WTC11 (cell line): ENCODE measurements at regions not wholly inside any gene's neighbourhood (a gene's known extent, or its start where the extent isn't known, plus 50 kb on each side); places are given as distances from the start of the nearest gene placed in this dataset.

Source experiments
- ATAC-seq: fragments of 200-7000 bp; cut with Tn5 transposase; 2 replicates; pipeline ENCODE4 v1.10.0; 2021; ENCODE audit warnings: mild to moderate bottlenecking, moderate library complexity
- CTCF ChIA-PET: fragments of 300-600 bp; sonication (Branson Sonifier 250); formaldehyde crosslinking; loops from one replicate; lab custom pipeline; 2021; ENCODE audit warnings: antibody characterized with exemption; lab: Charles Lee
- POLR2A ChIA-PET: fragments of 350-600 bp; sonication (Branson Sonifier 250); formaldehyde crosslinking; loops from one replicate; lab custom pipeline; 2021; ENCODE audit warnings: antibody characterized with exemption; lab: Charles Lee
- DNase-seq: peaks from one replicate; pipeline ENCODE4 v3.0.0; 2021; ENCODE audit warnings: low spot score
- H3K27ac Mint-ChIP-seq: 2 replicates; pipeline ENCODE4 v1.8.0; 2021; ENCODE audit warnings: mixed read lengths
- H3K27me3 Mint-ChIP-seq: 2 replicates; pipeline ENCODE4 v1.8.0; 2021; ENCODE audit warnings: low read depth, mild to moderate bottlenecking, moderate library complexity, mixed read lengths
- H3K36me3 Mint-ChIP-seq: 2 replicates; pipeline ENCODE4 v1.8.0; 2021; ENCODE audit warnings: mixed read lengths
- H3K4me1 Mint-ChIP-seq: 2 replicates; pipeline ENCODE4 v1.8.0; 2022; ENCODE audit warnings: mixed read lengths
- H3K4me3 Mint-ChIP-seq: 2 replicates; pipeline ENCODE4 v1.8.0; 2021; ENCODE audit warnings: mild to moderate bottlenecking, moderate library complexity, mixed read lengths
- H3K9me3 Mint-ChIP-seq: 2 replicates; pipeline ENCODE4 v1.8.0; 2021; ENCODE audit warnings: mixed read lengths
- ATF1 ChIP-seq: sonication (generic); formaldehyde crosslinking; IDR thresholded peaks from 2 replicates; pipeline ENCODE4 v1.8.1; 2023; ENCODE audit warnings: mild to moderate bottlenecking, moderate library complexity, missing genetic modification reagents
- ATF2 ChIP-seq: sonication (generic); formaldehyde crosslinking; IDR thresholded peaks from 2 replicates; pipeline ENCODE4 v1.8.1; 2022; ENCODE audit warnings: low read depth, missing genetic modification reagents, borderline replicate concordance
- ATF6 ChIP-seq: sonication (generic); formaldehyde crosslinking; IDR thresholded peaks from 2 replicates; pipeline ENCODE4 v1.8.1; 2023; ENCODE audit warnings: mild to moderate bottlenecking, missing genetic modification reagents
- ELF4 ChIP-seq: sonication (generic); formaldehyde crosslinking; IDR thresholded peaks from 2 replicates; pipeline ENCODE4 v1.8.1; 2022; ENCODE audit warnings: low read depth, mild to moderate bottlenecking, moderate library complexity, missing genetic modification reagents
- GTF2I ChIP-seq: fragments of 250-450 bp; sonication (Bioruptor Pico); conservative IDR thresholded peaks from 2 replicates; pipeline ENCODE4 v1.4.0; 2021; ENCODE audit warnings: mild to moderate bottlenecking
- JUN ChIP-seq: sonication (generic); formaldehyde crosslinking; IDR thresholded peaks from 2 replicates; pipeline ENCODE4 v1.8.0; 2023; ENCODE audit warnings: mild to moderate bottlenecking, missing genetic modification reagents
- KAT7 ChIP-seq: sonication (generic); formaldehyde crosslinking; IDR thresholded peaks from 2 replicates; pipeline ENCODE4 v1.8.1; 2023; ENCODE audit warnings: missing genetic modification reagents, mild to moderate bottlenecking, borderline replicate concordance
- MLX ChIP-seq: sonication (generic); formaldehyde crosslinking; IDR thresholded peaks from 2 replicates; pipeline ENCODE4 v1.8.1; 2023; ENCODE audit warnings: mild to moderate bottlenecking, missing genetic modification reagents, moderate library complexity
- MXD4 ChIP-seq: fragments of 250-450 bp; sonication (Bioruptor Pico); IDR thresholded peaks from 2 replicates; pipeline ENCODE4 v1.8.0; 2021; ENCODE audit warnings: mild to moderate bottlenecking, moderate library complexity, borderline replicate concordance
- NFATC4 ChIP-seq: fragments of 250-450 bp; sonication (Bioruptor Pico); IDR thresholded peaks from 2 replicates; pipeline ENCODE4 v1.9.0; 2021; ENCODE audit warnings: mild to moderate bottlenecking
- NFE2L1 ChIP-seq: sonication (generic); formaldehyde crosslinking; IDR thresholded peaks from 2 replicates; pipeline ENCODE4 v1.8.1; 2023; ENCODE audit warnings: missing genetic modification reagents
- OVOL2 ChIP-seq: fragments of 250-450 bp; sonication (Bioruptor Pico); IDR thresholded peaks from 2 replicates; pipeline ENCODE4 v1.9.0; 2021; ENCODE audit warnings: mild to moderate bottlenecking, borderline replicate concordance
- PREB ChIP-seq: sonication (generic); formaldehyde crosslinking; IDR thresholded peaks from 2 replicates; pipeline ENCODE4 v1.8.1; 2022; ENCODE audit warnings: mild to moderate bottlenecking, missing genetic modification reagents, moderate library complexity, borderline replicate concordance
- SOX15 ChIP-seq: fragments of 250-450 bp; sonication (Bioruptor Pico); IDR thresholded peaks from 2 replicates; pipeline ENCODE4 v1.9.0; 2021; ENCODE audit warnings: mild to moderate bottlenecking
- TCF7 ChIP-seq: sonication (generic); formaldehyde crosslinking; IDR thresholded peaks from 2 replicates; pipeline ENCODE4 v1.8.0; 2022; ENCODE audit warnings: mild to moderate bottlenecking, low read depth, missing genetic modification reagents, moderate library complexity
- TEAD4 ChIP-seq: sonication (generic); formaldehyde crosslinking; IDR thresholded peaks from 2 replicates; pipeline ENCODE4 v1.8.0; 2022; ENCODE audit warnings: mild to moderate bottlenecking, missing genetic modification reagents
- ZMAT4 ChIP-seq: fragments of 250-450 bp; sonication (Bioruptor Pico); IDR thresholded peaks from 2 replicates; pipeline ENCODE4 v1.9.0; 2021; ENCODE audit warnings: mild to moderate bottlenecking
- ZNF121 ChIP-seq: sonication (generic); formaldehyde crosslinking; IDR thresholded peaks from 2 replicates; pipeline ENCODE4 v1.8.0; 2023; ENCODE audit warnings: missing genetic modification reagents
- ZNF219 ChIP-seq: sonication (generic); formaldehyde crosslinking; IDR thresholded peaks from 2 replicates; pipeline ENCODE4 v1.8.0; 2023; ENCODE audit warnings: missing genetic modification reagents, mild to moderate bottlenecking, borderline replicate concordance
- ZNF317 ChIP-seq: sonication (generic); formaldehyde crosslinking; IDR thresholded peaks from 2 replicates; pipeline ENCODE4 v1.8.1; 2023; ENCODE audit warnings: low read depth, mild to moderate bottlenecking, moderate library complexity, missing genetic modification reagents, borderline replicate concordance
- ZNF416 ChIP-seq: fragments of 250-450 bp; sonication (Bioruptor Pico); IDR thresholded peaks from 2 replicates; pipeline ENCODE4 v1.9.0; 2021; ENCODE audit warnings: mild to moderate bottlenecking, inconsistent platforms
- ZNF423 ChIP-seq: fragments of 250-450 bp; sonication (Bioruptor Pico); IDR thresholded peaks from 2 replicates; pipeline ENCODE4 v2.1.2; 2022; ENCODE audit warnings: mild to moderate bottlenecking, moderate library complexity
- ZNF671 ChIP-seq: fragments of 250-450 bp; sonication (Bioruptor Pico); IDR thresholded peaks from 2 replicates; pipeline ENCODE4 v1.8.0; 2021; ENCODE audit warnings: mild to moderate bottlenecking
- TF ChIP-seq, protein P1 (sequence below): fragments of 250-450 bp; sonication (Bioruptor Pico); IDR thresholded peaks from 2 replicates; pipeline ENCODE4 v1.9.0; 2021; ENCODE audit warnings: moderate library complexity, mild to moderate bottlenecking, inconsistent platforms, borderline replicate concordance
- TF ChIP-seq, protein P2 (sequence below): sonication (generic); formaldehyde crosslinking; IDR thresholded peaks from 2 replicates; pipeline ENCODE4 v1.8.0; 2022; ENCODE audit warnings: mild to moderate bottlenecking, missing genetic modification reagents
- TF ChIP-seq, protein P3 (sequence below): fragments of 250-450 bp; sonication (Bioruptor Pico); IDR thresholded peaks from 2 replicates; pipeline ENCODE4 v2.1.2; 2022; ENCODE audit warnings: mild to moderate bottlenecking, moderate library complexity

- CTCF ChIA-PET: interaction anchor here (0.6 kb wide), 1 partner anchor 570 kb away, joined by 3 read pairs; no protein-coding TSS in a partner anchor
- Mint-ChIP-seq H3K4me1 (peaks cover 3% of the 10 kb centered on the region), H3K27me3 (no peaks in the 10 kb centered on the region), H3K9me3 (peaks cover 8% of the 10 kb centered on the region)
- ATAC-seq: peak; percentile 88
- TF ChIP-seq ZMAT4 (CRISPR knock-in tag) (no peak), ZNF121 (no peak)
- TF ChIP-seq, all 79 proteins: peak for 0
- Mint-ChIP-seq H3K36me3 (no peaks in the 10 kb centered on the region), H3K4me3 (no peak overlapping the region), H3K27ac (no peak overlapping the region)
- POLR2A ChIA-PET: no interaction called here
- no peak for DNase-seq
These were observed 248.6 kb downstream of the PCDH18 start for GRCh38 chr4:137283737-137284136.

DNA sequence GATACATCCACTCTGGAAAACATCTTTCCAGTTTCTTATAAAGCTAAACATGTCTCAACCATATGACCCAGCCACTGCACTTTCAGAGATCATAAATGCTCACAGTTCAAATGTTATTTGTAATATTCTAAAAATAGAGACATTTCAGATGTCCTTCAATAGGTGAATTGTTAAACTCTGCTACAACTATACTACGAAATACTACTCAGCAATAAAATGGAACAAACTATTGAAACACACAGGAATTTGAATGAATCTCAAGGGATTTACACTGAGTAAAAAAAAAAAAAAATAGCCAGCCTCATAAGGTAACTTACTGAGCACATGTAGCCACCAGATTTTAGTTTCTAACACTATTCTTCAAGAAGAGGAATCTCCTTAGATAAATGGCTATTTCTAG is 253.9 kb downstream of the PCDH18 start:
- H3K4me3 Mint-ChIP-seq: no peak overlapping the region
- POLR2A ChIA-PET: no interaction called here
- H3K36me3 Mint-ChIP-seq: no peaks in the 10 kb centered on the region
- TF ChIP-seq ZNF416 (CRISPR knock-in tag) (no peak), ZNF219 (CRISPR knock-in tag) (no peak), TCF7 (no peak), JUN (no peak), GTF2I (CRISPR knock-in tag) (no peak), OVOL2 (CRISPR knock-in tag) (no peak), ZNF423 (CRISPR knock-in tag) (no peak), PREB (CRISPR knock-in tag) (no peak), ATF1 (CRISPR knock-in tag) (no peak), KAT7 (CRISPR knock-in tag) (no peak), ATF2 (no peak), ZNF671 (no peak), NFE2L1 (CRISPR knock-in tag) (no peak), MXD4 (CRISPR knock-in tag) (no peak), MLX (CRISPR knock-in tag) (no peak)
- TF ChIP-seq, protein P1, sequence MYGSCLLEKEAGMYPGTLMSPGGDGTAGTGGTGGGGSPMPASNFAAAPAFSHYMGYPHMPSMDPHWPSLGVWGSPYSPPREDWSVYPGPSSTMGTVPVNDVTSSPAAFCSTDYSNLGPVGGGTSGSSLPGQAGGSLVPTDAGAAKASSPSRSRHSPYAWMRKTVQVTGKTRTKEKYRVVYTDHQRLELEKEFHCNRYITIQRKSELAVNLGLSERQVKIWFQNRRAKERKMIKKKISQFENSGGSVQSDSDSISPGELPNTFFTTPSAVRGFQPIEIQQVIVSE: no peak
- TF ChIP-seq, all 79 proteins: peak for 0
- Mint-ChIP-seq H3K27ac (no peak overlapping the region), H3K4me1 (no peaks in the 10 kb centered on the region), H3K27me3 (no peaks in the 10 kb centered on the region), H3K9me3 (no peaks in the 10 kb centered on the region)
- CTCF ChIA-PET: no interaction called here
- ATAC-seq (no peak), DNase-seq (no peak)

GRCh38 chr4:137274404-137274803 is 257.9 kb downstream of the PCDH18 start:
- CTCF ChIA-PET: no interaction called here
- Mint-ChIP-seq H3K4me3 (no peak overlapping the region), H3K4me1 (no peaks in the 10 kb centered on the region)
- TF ChIP-seq, protein P2, sequence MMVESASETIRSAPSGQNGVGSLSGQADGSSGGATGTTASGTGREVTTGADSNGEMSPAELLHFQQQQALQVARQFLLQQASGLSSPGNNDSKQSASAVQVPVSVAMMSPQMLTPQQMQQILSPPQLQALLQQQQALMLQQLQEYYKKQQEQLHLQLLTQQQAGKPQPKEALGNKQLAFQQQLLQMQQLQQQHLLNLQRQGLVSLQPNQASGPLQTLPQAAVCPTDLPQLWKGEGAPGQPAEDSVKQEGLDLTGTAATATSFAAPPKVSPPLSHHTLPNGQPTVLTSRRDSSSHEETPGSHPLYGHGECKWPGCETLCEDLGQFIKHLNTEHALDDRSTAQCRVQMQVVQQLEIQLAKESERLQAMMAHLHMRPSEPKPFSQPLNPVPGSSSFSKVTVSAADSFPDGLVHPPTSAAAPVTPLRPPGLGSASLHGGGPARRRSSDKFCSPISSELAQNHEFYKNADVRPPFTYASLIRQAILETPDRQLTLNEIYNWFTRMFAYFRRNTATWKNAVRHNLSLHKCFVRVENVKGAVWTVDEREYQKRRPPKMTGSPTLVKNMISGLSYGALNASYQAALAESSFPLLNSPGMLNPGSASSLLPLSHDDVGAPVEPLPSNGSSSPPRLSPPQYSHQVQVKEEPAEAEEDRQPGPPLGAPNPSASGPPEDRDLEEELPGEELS (CRISPR knock-in tag): no peak
- TF ChIP-seq ATF6 (CRISPR knock-in tag) (no peak), NFATC4 (CRISPR knock-in tag) (no peak), ELF4 (no peak), ZNF317 (CRISPR knock-in tag) (no peak), TEAD4 (CRISPR knock-in tag) (no peak), ZNF219 (CRISPR knock-in tag) (no peak), SOX15 (CRISPR knock-in tag) (no peak)
- TF ChIP-seq, protein P3, sequence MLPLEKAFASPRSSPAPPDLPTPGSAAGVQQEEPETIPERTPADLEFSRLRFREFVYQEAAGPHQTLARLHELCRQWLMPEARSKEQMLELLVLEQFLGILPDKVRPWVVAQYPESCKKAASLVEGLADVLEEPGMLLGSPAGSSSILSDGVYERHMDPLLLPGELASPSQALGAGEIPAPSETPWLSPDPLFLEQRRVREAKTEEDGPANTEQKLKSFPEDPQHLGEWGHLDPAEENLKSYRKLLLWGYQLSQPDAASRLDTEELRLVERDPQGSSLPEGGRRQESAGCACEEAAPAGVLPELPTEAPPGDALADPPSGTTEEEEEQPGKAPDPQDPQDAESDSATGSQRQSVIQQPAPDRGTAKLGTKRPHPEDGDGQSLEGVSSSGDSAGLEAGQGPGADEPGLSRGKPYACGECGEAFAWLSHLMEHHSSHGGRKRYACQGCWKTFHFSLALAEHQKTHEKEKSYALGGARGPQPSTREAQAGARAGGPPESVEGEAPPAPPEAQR (CRISPR knock-in tag): no peak

More at GRCh38 chr4:137274404-137274803, 257.9 kb downstream of the PCDH18 start:
- H3K27ac Mint-ChIP-seq: no peak overlapping the region
- ATAC-seq (no peak), DNase-seq (no peak)
- H3K9me3 Mint-ChIP-seq: no peaks in the 10 kb centered on the region
- no peaks in the 10 kb centered on the region for H3K27me3 Mint-ChIP-seq
- H3K36me3 Mint-ChIP-seq: no peaks in the 10 kb centered on the region
- POLR2A ChIA-PET: no interaction called here
